NCI-H2196 treated with DMSO at 0.1 percent for 48 hours (cell line): ENCODE measurements at regions not wholly inside any gene's neighbourhood (a gene's known extent, or its start where the extent isn't known, plus 50 kb on each side); places are given as distances from the start of the nearest gene placed in this dataset.

Experiments used
- DNase-seq: peaks from one replicate; lab custom pipeline; 2025; ENCODE audit not compliant: unreplicated experiment; lab: John Stamatoyannopoulos, UW

DNA sequence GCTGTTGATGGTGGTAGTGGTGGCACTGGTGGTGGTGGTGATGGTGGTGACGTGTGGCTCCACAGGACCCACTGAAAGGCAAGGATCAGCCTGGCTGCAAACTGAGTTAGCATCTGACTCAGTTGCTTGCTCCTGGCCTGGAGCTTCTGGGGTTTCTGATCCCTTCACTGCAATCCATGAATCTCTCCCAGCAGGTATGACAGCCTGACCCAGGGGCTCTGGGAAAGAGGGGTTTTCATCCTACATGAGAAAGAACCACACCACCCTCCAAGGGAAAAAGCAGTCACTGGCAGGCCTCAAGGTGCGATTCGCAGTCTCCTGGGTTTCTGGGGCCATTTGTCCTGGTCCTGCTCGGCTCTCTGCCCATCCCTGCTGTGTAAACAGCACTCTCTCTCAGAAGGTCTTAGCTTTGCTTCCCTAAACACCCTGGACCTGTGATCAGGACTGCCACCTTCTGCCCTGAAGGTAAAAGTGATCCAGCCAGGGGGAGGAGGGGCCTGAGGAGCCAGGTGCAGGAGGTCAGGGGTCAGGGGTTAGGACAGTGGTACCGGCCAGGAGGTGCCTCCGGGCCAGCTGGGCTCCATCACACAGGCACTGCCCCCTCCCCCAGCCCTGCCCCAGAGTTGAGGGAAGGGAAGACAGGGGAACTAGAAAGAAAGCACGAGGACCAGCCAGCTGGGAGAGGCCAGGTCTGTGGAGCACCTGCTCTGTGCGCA lies 152.0 kb downstream of the BMP7 start:
- DNase-seq = no peak

DNA sequence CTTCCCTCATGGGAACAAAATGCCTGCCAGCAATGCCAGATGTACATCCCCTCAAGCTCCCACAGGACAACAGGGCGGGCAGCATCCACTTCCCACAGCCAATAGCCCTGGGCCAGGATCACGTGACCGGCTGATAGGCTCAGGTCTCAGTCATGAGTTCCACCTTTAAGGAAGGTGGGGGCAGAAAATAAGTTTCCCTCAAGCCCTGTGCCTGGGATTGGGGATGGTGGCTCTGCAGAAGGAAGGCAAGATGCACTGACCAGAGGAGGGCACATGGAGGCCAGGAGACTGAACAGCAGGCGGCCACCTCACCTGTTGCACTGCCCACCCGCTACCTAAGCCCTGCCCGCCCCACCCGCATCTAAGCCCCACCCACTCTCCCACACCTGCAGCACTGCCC lies 149.1 kb downstream of the BMP7 start:
- DNase-seq = no peak

DNA sequence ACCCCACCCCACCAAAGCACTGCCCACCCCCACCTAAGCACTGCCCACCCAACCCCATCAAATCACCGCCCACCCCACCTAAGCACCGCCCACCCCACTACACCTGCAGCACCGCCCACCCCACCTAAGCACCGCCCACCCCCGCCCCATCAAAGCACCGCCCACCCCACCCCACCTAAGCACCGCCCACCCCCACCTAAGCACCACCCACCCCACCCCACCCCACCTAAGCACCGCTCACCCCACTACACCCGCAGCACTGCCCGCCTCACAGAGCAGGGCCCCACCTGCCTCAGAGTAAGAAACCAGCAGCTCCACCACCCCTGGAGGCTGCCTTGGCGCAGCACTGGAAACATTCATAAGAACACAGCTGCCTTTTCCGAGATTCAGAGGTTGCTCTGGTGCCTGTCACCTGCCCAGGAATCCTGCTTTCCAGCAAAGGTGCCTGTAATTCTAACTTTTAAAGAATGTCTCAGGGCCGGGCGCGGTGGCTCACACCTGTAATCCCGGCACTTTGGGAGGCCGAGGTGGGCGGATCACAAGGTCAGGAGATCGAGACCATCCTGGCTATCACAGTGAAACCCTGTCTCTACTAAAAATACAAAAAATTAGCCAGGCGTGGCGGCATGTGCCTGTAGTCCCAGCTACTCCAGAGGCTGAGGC lies 148.2 kb downstream of the BMP7 start:
- no peak for DNase-seq
